Psoas muscle (tissue), 7 donors: ENCODE measurements at regions not wholly inside any gene's neighbourhood (a gene's known extent, or its start where the extent isn't known, plus 50 kb on each side); places are given as distances from the start of the nearest gene placed in this dataset.
"Not testable (repeated sequence)": the region's sequence is repeated elsewhere in the genome, so short reads cannot be mapped to it uniquely, and the experiment has no call there.

Experiments
- ATAC-seq, 4 donors: fragments of 200-7000 bp; cut with Tn5 transposase; one replicate each; pipeline ENCODE4 v1.9.1; 2020; ENCODE audit warnings: moderate library complexity in 3 of 4, mild to moderate bottlenecking in 2 of 4
- DNase-seq, 2 donors: peaks; one replicate each; pipeline ENCODE4 v3.0.0-alpha.2; 2020
- H3K27ac ChIP-seq: fragments of 200-600 bp; one replicate; pipeline ENCODE4 v1.8.0; 2022
- H3K27me3 ChIP-seq, 3 donors: fragments of 200-600 bp in 1 of 3; one replicate each; pipeline versions ENCODE4 v1.6.1 to v1.8.0; 2013 to 2022; ENCODE audit warnings: low read length in 2 of 3, mild to moderate bottlenecking in 2 of 3, moderate library complexity in 1 of 3; ENCODE audit not compliant: insufficient read depth in 3 of 3
- H3K36me3 ChIP-seq, 2 donors: fragments of 200-600 bp in 1 of 2; one replicate each; pipeline versions ENCODE4 v1.6.1 to v1.8.0; 2013 to 2022; ENCODE audit warnings: low read depth in 1 of 2, mild to moderate bottlenecking in 1 of 2, moderate library complexity in 1 of 2; ENCODE audit not compliant: insufficient read depth in 1 of 2
- H3K4me1 ChIP-seq: fragments of 200-600 bp; one replicate; pipeline ENCODE4 v1.8.0; 2022
- H3K4me3 ChIP-seq: fragments of 200-600 bp; one replicate; pipeline ENCODE4 v1.8.0; 2022; ENCODE audit warnings: mild to moderate bottlenecking
- H3K9me3 ChIP-seq: fragments of 200-600 bp; one replicate; pipeline ENCODE4 v1.8.0; 2022
- CTCF ChIP-seq: fragments of 200-600 bp; IDR thresholded peaks from one replicate; pipeline ENCODE4 v1.8.0; 2022; ENCODE audit warnings: antibody characterized with exemption
- WGBS, 3 donors: extraction: QIAGEN DNeasy Blood & Tissue Kit; methylation state at CpG; one replicate each; pipeline versions ENCODE4 v1.1.6 to v1.1.7; 2013; 5-methylcytosine and 5-hydroxymethylcytosine counted together
- intact Hi-C, 2 donors: fragments of 100-400 bp; cut with DNase I; formaldehyde crosslinking; loops; one replicate each; pipeline versions ENCODE4 v1.11.0 to v1.14.2; 2022
- donor health status: healthy with polysubstance abuse.
- donor health status: DM: no; HTN: no; CAD: no; lungs with moderate emphysema.
- donor health status: Bipolar disorder and iron deficiency.
- donor health status: healthy.
- donor health status: DM: yes; HTN: yes; CAD: no.
- donor health status: DM: no; HTN: no; CAD: no.
- donor health status: DM: yes; HTN: yes; CAD: no.

- Histone ChIP-seq H3K27me3 (no peaks in the 10 kb centered on the region), H3K27ac (no peak overlapping the region), H3K9me3 (no peaks in the 10 kb centered on the region), H3K4me1 (no peaks in the 10 kb centered on the region), H3K36me3 (no peaks in the 10 kb centered on the region), H3K4me3 (no peak overlapping the region)
- no peak for DNase-seq
- ATAC-seq, result no peak
- intact Hi-C loops, result no loop called here
- no peak for TF ChIP-seq CTCF
Observed at GRCh38 chr3:194894538-194894937, 208.9 kb downstream of the FAM43A start.

- ATAC-seq, result no peak
- no peak for DNase-seq
Observed at GRCh38 chr3:194900854-194901522, 215.3 kb downstream of the FAM43A start.

GRCh38 chr3:194903447-194903846 lies 217.8 kb downstream of the FAM43A start:
- H3K4me1 ChIP-seq, H3K36me3 ChIP-seq, H3K9me3 ChIP-seq, DNase-seq, intact Hi-C loops, H3K27me3 ChIP-seq, ATAC-seq, H3K4me3 ChIP-seq, H3K27ac ChIP-seq: not testable (repeated sequence)
- 64 to 77% (median 76%) methylated on average over 2 of the region's 2 CpGs for WGBS, 3 donors

More at GRCh38 chr3:194900854-194901522, 215.3 kb downstream of the FAM43A start:
- TF ChIP-seq CTCF, result no peak
- Histone ChIP-seq H3K9me3 (peaks cover 3% of the 10 kb centered on the region), H3K4me1 (no peaks in the 10 kb centered on the region), H3K27me3 (peaks cover 0 to 2% (median 0%) of the 10 kb centered on the region in 3 donors), H3K4me3 (no peak overlapping the region), H3K36me3 (no peaks in the 10 kb centered on the region), H3K27ac (no peak overlapping the region)
- intact Hi-C loops, result no loop called here
- 68 to 74% (median 74%) methylated on average over 4 of the region's 4 CpGs for WGBS, 3 donors

- WGBS, 3 donors, result 86 to 93% (median 92%) methylated on average over 3 of the region's 3 CpGs
- H3K4me1 ChIP-seq, H3K27me3 ChIP-seq, intact Hi-C loops, H3K4me3 ChIP-seq, DNase-seq, ATAC-seq, H3K27ac ChIP-seq, H3K36me3 ChIP-seq, H3K9me3 ChIP-seq: not testable (repeated sequence)
Observed at GRCh38 chr3:194904999-194905398, 219.3 kb downstream of the FAM43A start.

GRCh38 chr3:194905696-194906095 lies 220.0 kb downstream of the FAM43A start:
- Histone ChIP-seq H3K27ac (no peak overlapping the region), H3K36me3 (no peaks in the 10 kb centered on the region), H3K9me3 (no peaks in the 10 kb centered on the region), H3K27me3 (no peaks in the 10 kb centered on the region), H3K4me1 (no peaks in the 10 kb centered on the region), H3K4me3 (no peak overlapping the region)
- DNase-seq, result no peak
- WGBS, 3 donors, result 93% methylated on average over 2 of the region's 2 CpGs
- no peak for TF ChIP-seq CTCF
- ATAC-seq, result no peak
- intact Hi-C loops, result no loop called here

GRCh38 chr3:194906229-194906629 lies 220.5 kb downstream of the FAM43A start:
- intact Hi-C loops, result no loop called here
- no peaks in the 10 kb centered on the region for H3K27me3 ChIP-seq
- ATAC-seq (no peak), DNase-seq (no peak)
- H3K4me1 ChIP-seq, result no peaks in the 10 kb centered on the region
- H3K4me3 ChIP-seq, result no peak overlapping the region
- H3K9me3 ChIP-seq, result no peaks in the 10 kb centered on the region
- TF ChIP-seq CTCF, result no peak
- no peaks in the 10 kb centered on the region for H3K36me3 ChIP-seq
- 58 to 66% (median 61%) methylated on average over 4 of the region's 4 CpGs for WGBS, 3 donors
- no peak overlapping the region for H3K27ac ChIP-seq
